ENCODE measurements at regions not wholly inside any gene's neighbourhood (a gene's known extent, or its start where the extent isn't known, plus 50 kb on each side); places are given as distances from the start of the nearest gene placed in this dataset.
"Not testable (repeated sequence)": the region's sequence is repeated elsewhere in the genome, so short reads cannot be mapped to it uniquely, and the experiment has no call there.

DNA sequence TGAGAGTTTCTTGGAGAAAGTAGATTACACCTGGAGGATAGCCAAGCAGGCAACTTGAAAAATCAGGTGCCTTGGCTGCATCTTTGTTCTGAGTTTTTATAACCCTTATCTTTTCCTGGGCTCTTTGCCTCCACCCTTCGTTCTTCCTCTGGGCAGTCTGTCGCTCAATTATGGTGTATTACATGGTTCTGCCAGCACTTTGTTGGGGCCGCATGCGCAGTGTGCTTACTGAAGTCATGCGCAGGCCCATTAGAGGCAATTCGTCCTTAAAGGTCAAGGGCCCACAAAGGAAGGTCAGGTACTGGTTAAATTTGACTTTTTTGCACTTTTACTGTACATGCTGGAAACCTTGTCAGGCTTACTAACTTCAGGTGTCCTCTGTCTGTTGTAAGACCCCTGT lies 761.9 kb upstream of the SLITRK5 start:
- Histone ChIP-seq H3K4me1 (no peaks in the 10 kb centered on the region), H3K36me3 (no peaks in the 10 kb centered on the region), H3K27me3 (no peaks in the 10 kb centered on the region), H3K27ac (no peak overlapping the region), H3K4me3 (no peak overlapping the region), H3K9me3 (peaks cover 0 to 6% (median 0%) of the 10 kb centered on the region in 11 donors)
- ATAC-seq (no peak), DNase-seq (no peak)
- intact Hi-C loops (cut with DNase I): no loop called here
- 80 to 87% methylated on average over 6 of the region's 6 CpGs for WGBS, 2 donors
- TF ChIP-seq, protein P1, sequence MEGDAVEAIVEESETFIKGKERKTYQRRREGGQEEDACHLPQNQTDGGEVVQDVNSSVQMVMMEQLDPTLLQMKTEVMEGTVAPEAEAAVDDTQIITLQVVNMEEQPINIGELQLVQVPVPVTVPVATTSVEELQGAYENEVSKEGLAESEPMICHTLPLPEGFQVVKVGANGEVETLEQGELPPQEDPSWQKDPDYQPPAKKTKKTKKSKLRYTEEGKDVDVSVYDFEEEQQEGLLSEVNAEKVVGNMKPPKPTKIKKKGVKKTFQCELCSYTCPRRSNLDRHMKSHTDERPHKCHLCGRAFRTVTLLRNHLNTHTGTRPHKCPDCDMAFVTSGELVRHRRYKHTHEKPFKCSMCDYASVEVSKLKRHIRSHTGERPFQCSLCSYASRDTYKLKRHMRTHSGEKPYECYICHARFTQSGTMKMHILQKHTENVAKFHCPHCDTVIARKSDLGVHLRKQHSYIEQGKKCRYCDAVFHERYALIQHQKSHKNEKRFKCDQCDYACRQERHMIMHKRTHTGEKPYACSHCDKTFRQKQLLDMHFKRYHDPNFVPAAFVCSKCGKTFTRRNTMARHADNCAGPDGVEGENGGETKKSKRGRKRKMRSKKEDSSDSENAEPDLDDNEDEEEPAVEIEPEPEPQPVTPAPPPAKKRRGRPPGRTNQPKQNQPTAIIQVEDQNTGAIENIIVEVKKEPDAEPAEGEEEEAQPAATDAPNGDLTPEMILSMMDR (IDR thresholded peaks at IDR 0.05): no peak

DNA sequence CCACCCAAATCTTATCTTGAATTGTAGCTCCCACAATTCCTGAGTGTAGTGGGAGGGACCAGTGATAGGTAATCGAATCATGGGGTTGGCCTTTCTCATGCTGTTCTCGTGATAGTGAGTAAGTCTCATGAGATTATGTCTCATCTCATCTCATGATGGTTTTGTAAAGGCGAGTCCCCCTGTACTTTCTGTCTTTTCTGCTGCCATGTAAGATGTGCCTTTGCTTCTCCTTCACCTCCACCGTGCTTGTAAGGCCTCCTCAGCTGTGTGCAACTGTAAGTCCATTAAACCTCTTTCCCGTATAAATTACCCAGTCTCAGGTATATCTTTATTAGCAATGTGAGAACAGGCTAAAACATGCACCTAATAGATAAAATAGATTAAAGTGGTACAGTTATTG lies 756.4 kb upstream of the SLITRK5 start:
- 78 to 86% methylated on average over 5 of the region's 5 CpGs for WGBS, 2 donors
- H3K27ac ChIP-seq: no peak overlapping the region
- ATAC-seq: no peak
- H3K9me3 ChIP-seq: no peaks in the 10 kb centered on the region
- TF ChIP-seq, protein P1 (IDR thresholded peaks at IDR 0.05): no peak
- H3K4me1 ChIP-seq: no peaks in the 10 kb centered on the region
- no peak for DNase-seq
- H3K36me3 ChIP-seq: no peaks in the 10 kb centered on the region
- no peaks in the 10 kb centered on the region for H3K27me3 ChIP-seq
- H3K4me3 ChIP-seq: no peak overlapping the region
- intact Hi-C loops (cut with DNase I): no loop called here

DNA sequence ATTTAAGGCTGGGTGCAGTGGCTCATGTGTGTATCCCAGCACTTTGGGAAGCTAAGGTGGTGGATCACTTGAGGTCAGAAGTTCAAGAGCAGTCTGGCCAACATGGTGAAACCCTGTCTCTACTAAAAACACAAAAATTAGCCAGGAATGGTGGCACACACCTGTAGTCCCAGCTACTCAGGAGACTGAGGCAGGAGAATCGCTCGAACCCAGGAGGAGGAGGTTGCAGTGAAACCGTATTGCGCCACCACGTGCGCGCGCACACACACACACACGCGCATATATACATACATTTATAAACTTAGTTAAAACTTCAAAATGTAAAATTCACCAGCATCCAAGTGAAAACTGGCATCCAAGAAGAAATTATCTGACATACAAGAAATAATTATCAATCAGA lies 753.7 kb upstream of the SLITRK5 start:
- H3K27ac ChIP-seq; H3K27me3 ChIP-seq; H3K4me3 ChIP-seq; intact Hi-C loops (cut with DNase I); H3K4me1 ChIP-seq; H3K36me3 ChIP-seq; DNase-seq; ATAC-seq; H3K9me3 ChIP-seq: not testable (repeated sequence)
- WGBS, 2 donors: 95 to 96% methylated on average over 10 of the region's 10 CpGs

DNA sequence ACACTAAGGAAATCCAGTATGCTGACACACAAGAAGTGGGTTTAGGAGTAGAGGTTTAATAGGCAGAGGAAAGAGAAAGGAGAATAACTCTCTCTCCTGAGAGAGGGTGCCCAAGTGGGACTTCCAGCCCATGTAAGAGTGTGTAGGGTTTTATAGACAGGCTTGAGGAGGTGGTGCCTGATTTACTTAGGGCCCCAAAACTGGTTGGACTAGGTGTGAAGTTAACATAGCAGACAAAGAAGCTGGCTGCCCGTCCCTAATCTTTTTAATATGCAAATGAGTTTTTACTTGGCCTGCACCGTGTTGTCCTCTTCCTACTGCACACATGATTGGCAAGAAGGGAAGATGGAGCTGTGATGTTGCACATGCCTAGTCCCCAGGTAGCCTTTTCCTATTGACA lies 752.5 kb upstream of the SLITRK5 start:
- H3K9me3 ChIP-seq: no peaks in the 10 kb centered on the region
- no peaks in the 10 kb centered on the region for H3K27me3 ChIP-seq
- no peaks in the 10 kb centered on the region for H3K36me3 ChIP-seq
- H3K27ac ChIP-seq: no peak overlapping the region
- WGBS, 2 donors: 27 to 37% methylated on average over 2 of the region's 2 CpGs
- intact Hi-C loops (cut with DNase I): no loop called here
- no peak for ATAC-seq
- no peak overlapping the region for H3K4me3 ChIP-seq
- no peak for DNase-seq
- no peaks in the 10 kb centered on the region for H3K4me1 ChIP-seq
- TF ChIP-seq, protein P1 (IDR thresholded peaks at IDR 0.05): no peak

DNA sequence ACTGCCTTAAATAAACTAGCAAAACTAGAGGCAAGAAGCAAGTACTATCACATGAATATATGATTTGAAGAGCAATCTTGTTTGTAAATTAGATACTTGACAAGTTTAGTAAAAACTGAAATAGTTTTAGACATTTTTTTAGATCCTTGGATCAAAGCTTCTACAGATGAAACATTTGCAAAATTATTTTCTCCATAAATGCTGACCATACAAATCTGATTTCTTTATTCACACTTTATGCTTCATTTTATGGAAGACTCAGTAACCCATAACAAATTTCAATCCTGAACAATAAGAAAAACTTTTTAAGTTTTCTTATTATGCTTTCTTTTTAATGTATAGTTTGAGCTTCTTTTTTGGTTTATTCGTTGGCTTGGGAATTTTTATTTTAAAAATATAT lies 750.2 kb upstream of the SLITRK5 start:
- Histone ChIP-seq H3K36me3 (no peaks in the 10 kb centered on the region), H3K4me1 (no peaks in the 10 kb centered on the region), H3K9me3 (no peaks in the 10 kb centered on the region), H3K4me3 (no peak overlapping the region), H3K27me3 (no peaks in the 10 kb centered on the region), H3K27ac (no peak overlapping the region)
- ATAC-seq (no peak), DNase-seq (no peak)
- intact Hi-C loops (cut with DNase I): no loop called here
- 71 to 84% methylated on average over 1 of the region's 1 CpG for WGBS, 2 donors
- TF ChIP-seq, protein P1 (IDR thresholded peaks at IDR 0.05): no peak
